ENCODE measurements at regions not wholly inside any gene's neighbourhood (a gene's known extent, or its start where the extent isn't known, plus 50 kb on each side); places are given as distances from the start of the nearest gene placed in this dataset.
"Not testable (repeated sequence)": the region's sequence is repeated elsewhere in the genome, so short reads cannot be mapped to it uniquely, and the experiment has no call there.

DNA sequence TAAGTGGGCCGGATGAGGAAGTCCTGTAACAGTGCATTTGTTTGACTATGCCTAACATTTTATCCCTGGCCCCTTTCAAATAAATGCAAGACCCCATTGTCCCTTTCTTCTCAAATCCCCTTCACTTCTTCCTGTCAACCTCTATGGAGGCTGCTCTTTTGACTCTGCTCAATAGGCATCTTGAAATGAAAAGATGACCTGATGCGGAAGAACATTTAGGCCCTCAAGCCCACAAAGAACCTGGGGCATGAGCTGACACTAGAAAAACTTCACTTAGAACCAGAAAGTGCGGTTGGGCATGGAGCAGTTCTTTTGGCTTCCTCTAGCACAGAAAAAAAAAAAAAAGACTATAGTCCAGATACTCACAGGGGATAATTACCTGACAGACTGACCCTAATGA, 1434.7 kb upstream of the WWC1 start:
- DNase-seq (ENCODE audit: low read depth in 1 of 2, low spot score in 1 of 2), result no peak

DNA sequence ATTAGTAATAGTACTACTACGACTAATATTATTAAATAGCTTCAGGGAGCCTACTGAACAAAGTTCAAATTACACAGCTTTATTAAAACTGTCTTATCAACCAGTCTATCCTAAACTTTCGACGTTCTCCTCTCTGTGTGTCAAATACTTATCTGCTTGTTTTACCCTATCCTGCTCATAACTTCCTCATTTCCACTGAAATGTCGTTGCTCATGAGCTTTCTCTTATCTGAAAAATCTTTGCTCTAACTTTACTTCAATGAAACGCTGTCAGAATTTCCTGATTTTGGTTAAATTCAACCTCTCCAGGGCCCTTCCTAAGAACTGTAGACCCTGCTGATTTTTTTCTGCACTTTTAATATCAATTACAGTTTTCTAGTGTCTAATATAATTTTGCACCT, 1431.0 kb upstream of the WWC1 start:
- DNase-seq (ENCODE audit: low read depth in 1 of 2, low spot score in 1 of 2), result no peak

DNA sequence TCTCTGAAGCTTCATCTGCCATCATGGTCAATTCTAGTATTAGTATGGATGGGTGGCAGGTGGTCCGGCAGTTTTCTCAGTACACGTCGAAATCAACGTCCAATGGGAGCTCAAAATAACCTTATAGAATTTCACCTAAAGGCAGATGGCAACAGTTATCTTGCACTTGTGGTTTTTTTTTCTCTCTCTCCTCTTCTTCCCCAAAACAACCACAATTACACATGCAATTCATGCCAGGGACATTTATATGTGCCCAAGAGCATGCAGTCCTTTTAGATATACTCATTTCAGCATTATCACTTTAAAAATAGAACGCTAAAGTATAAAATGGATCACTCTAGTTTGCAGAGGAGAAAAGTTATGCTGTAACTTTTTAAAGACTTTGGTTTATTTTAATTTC, 1428.9 kb upstream of the WWC1 start:
- DNase-seq (ENCODE audit: low read depth in 1 of 2, low spot score in 1 of 2), result no peak

DNA sequence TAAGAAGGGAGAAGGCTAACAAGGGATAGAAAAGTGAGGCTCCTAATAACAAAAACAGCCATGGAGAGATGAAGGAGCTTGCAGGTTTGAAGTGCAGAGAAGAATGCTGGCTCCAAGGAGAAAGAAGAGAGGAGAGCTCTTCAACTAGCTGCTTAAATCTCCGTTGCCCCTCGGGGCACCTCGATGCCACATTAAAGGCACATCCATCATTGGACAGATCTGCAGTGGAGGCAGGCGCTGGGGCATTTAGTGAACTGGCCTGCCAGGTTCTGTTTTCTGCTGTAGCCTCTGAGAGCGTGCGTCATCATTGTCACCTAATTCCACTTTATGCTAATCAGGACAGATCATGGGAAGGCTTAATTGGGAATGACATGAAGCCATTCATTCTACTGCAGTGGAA, 1426.2 kb upstream of the WWC1 start:
- DNase-seq (ENCODE audit: low read depth in 1 of 2, low spot score in 1 of 2), result no peak

DNA sequence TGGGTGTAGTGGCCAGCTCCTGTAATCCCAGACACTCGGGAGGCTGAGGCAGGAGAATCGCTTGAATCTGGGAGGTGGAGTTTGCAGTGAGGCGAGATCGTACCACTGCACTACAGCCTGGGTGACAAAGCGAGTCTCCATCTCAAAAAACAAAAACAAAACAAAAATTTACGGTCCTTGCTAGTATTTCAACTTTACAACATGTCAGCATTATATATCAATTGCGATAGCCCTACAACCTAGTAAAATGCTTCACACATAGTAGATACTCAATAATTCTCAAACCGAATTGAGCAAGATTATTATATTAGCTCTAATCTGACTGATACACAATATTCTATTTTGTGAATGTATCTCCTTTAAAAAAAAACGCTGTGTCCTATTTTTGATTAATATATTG, 1411.0 kb upstream of the WWC1 start:
- DNase-seq (ENCODE audit: low read depth in 1 of 2, low spot score in 1 of 2), result no peak

DNA sequence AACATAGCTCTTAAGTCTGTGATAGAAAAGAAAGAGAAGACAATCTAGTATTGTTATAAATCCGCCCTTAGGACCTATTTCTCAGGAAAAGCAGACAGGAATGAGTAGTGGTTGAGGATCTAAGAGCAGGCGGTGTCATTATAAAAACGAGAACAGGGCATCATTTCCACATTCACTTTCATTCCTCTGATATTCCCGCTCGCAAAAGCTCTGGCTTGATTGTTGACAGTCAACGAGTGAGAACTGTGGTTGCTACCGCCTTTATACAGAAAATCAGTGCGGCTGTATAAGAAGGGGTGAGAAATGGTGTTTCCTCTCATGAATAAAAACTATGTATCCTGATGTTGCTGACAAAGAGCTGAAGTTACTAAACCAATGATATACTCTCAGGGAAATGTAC, 1409.6 kb upstream of the WWC1 start:
- no peak for DNase-seq (ENCODE audit: low read depth in 1 of 2, low spot score in 1 of 2)

DNA sequence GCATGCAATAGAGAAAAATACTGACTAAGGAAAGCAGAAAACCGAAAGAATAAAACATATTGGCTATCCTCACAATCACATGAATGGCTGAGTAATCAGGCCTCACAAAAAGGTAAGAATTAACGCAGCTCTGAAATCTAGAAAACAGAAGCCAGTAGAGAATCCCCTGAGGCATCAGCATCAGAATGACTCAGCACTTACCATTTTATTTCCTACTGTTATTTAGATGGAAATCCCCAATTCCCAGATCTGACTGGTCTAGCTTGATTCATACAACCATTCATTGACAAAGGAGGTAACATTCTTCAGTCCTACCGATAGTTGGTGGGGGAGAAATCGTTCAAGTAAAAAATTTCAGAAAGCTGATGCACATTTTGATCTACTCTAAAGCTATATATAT, 1408.4 kb upstream of the WWC1 start:
- no peak for DNase-seq (ENCODE audit: low read depth in 1 of 2, low spot score in 1 of 2)

DNA sequence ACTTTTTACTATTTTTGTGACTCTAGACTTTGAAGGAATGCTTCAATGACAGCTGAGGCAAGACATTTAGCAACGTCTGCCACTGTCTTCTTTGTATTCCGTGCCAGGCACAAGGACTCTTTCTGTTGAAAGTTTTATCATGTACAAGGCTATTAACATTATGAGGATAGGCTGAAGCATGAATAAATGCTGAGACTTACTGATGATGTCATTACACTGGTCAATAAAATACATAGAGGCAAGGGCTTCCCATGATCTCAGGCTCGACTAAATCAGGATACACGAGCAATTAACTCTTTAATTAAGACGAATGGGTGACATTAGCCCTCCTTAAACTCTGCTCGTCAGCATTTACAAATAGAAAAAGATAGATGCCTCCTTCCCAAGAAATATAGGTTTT, 1393.3 kb upstream of the WWC1 start:
- no peak for DNase-seq (ENCODE audit: low read depth in 1 of 2, low spot score in 1 of 2)

DNA sequence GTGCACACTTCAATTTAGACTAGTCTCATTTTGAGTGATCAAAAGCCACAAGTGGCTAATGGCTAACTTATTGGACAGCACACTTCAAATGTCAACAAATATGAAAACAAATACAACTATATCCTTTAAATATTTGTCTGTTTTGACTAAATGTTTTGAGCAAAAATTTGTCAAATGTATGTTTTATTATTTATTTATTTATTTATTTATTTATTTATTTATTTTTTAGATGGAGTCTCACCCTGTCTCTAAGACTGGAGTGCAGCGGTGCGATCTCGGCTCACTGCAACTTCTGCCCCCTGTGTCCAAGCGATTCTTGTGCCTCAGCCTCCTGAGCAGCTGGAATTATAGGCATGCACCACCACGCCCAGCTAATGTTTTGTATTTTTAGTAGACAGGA, 1392.1 kb upstream of the WWC1 start:
- no peak for DNase-seq (ENCODE audit: low read depth in 1 of 2, low spot score in 1 of 2)

DNA sequence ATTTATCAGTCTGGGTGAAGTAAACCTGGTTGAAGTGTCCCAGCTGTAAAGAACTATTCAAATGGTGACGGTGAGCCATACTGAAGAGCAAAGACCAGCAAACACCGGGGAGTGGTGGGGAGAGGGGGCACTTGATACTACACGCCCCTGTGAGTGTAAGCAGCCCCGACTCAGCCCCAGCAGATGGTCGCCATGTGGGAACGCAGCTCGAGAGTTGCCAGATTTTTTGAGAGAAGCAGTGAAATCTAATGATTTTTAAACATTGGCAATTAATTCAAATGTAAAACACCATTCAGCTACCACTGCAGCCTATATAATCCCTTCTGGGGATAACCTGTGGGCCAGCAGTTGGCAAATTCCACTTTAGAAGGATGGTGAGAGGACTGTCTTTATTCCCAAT, 1386.9 kb upstream of the WWC1 start:
- no peak for DNase-seq (ENCODE audit: low read depth in 1 of 2, low spot score in 1 of 2)

DNA sequence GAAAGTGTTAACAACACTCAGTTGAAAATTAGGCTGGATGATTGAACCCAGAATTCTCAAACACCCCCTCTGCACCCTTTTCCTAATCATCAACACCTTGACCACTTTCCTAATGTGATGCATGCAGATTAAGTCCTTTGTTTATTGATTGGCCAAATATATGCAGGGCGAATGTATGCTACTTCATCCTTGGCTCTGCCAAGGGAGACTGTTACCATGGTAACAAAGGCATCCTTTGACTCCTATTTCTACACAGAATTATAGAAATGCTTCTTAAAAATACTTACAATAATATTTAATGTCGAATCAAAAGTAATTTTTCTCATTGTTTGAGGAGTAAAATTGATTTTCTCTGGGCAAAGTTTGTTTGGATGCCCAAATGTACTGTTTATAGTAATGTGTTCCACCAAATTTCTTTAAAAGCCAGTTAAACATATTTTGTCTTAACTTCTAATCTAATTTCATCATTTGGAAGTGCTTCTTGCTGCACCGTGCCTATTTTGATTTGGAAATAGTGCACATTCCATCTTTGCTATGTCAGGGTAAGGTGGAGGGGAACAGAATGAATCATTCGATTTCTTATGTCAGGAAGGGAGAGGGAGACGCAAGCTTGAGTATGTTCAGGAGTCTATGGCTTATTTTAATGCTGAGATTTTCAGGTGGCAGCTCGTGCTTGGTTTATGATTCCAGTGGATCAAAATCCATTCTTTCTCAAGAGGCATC, 1384.3 kb upstream of the WWC1 start:
- no peak for DNase-seq (ENCODE audit: low read depth in 1 of 2, low spot score in 1 of 2)

DNA sequence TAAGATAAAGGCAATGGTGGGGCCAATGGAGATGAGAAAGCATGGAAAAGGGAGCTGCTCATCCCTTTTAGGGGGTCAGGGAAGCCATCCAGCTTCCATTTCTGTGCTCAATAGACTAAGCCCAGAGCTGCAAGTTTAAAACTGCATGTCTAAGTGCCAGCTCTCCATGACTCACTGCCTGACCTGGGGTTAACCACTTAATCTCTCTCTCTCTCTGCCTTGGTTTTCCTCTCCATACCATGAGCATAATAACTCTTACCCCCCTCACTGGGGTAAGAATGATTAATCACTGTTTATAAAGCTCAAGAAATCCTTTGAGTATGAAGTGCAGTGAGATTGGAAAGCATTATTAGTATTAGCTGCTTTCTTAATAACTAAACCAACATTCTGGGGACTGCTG, 1382.4 kb upstream of the WWC1 start:
- DNase-seq (ENCODE audit: low read depth in 1 of 2, low spot score in 1 of 2), result no peak

DNA sequence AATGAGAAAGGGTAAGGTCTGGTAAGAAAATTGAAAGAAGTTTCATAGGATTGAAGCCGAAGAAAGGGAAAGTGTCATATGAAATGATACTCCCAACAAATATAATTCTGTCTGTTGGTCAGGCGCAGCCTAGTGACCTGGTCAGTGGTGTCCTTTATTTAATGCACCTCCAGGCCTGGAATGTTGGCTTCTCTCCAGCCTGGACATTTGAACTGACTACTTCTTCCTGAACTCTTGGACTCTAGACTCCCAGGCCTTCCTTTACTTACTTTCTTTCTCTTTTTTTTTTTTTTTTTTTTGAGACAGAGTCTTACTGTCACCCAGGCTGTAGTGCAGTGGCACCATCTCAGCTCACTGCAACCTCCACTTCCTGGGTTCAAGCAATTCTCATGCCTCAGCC, 1381.5 kb upstream of the WWC1 start:
- DNase-seq (ENCODE audit: low read depth in 1 of 2, low spot score in 1 of 2), result no peak

DNA sequence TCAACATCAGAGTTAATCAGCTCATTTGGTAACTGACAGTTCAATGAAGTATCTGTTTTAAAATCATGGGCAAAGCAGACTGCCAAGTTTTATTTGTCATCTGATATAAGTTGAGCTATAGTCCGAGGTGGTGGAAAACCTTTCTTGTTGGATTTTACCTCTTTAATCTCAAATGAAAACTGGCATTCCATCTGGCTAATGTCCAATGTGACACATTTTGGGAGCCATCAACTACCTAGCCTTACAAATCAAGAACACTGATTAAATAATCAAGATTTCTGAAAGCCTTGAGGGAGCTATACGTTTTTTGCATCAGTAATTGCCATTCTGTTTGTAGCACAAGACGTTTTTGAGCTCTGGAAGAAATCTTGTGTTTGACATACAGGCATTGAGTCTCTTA, 1380.5 kb upstream of the WWC1 start:
- no peak for DNase-seq (ENCODE audit: low read depth in 1 of 2, low spot score in 1 of 2)

DNA sequence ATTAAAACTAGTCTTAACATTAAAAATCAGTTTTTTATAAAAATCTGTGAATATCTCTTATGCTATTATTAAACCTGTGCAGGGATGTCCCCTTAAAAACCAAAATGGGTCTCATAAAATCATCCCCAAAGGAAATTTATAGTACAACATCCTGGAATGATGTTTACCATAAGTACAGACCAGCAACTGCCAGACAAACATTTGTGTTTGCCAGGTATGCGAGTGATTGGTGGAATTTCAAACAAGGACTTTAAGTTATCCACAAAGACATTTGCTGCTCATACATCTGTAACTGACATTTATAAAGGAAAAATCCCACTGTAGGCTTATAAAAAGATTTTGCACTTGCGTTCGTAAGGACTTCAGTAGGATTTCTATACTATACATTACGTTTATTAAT, 1375.4 kb upstream of the WWC1 start:
- no peak for DNase-seq (ENCODE audit: low read depth in 1 of 2, low spot score in 1 of 2)

DNA sequence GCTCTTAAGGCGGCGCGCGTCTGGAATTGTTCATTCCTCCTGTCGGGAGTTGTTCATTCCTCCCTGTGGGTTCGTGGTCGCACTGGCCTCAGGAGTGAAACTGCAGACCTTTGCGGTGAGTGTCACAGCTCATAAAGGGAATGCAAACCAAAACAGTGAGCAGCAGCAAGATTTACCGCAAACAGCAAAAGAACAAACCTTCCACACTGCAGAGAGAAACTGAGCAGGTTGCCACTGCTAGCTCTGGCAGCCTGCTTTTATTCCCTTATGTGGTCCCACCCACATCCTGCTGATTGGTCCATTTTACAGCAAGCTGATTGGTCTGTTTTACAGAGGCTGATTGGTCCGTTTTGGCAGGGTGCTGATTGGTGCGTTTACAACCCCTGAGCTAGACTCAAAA, 1365.3 kb upstream of the WWC1 start:
- DNase-seq (ENCODE audit: low read depth in 1 of 2, low spot score in 1 of 2), result no peak

DNA sequence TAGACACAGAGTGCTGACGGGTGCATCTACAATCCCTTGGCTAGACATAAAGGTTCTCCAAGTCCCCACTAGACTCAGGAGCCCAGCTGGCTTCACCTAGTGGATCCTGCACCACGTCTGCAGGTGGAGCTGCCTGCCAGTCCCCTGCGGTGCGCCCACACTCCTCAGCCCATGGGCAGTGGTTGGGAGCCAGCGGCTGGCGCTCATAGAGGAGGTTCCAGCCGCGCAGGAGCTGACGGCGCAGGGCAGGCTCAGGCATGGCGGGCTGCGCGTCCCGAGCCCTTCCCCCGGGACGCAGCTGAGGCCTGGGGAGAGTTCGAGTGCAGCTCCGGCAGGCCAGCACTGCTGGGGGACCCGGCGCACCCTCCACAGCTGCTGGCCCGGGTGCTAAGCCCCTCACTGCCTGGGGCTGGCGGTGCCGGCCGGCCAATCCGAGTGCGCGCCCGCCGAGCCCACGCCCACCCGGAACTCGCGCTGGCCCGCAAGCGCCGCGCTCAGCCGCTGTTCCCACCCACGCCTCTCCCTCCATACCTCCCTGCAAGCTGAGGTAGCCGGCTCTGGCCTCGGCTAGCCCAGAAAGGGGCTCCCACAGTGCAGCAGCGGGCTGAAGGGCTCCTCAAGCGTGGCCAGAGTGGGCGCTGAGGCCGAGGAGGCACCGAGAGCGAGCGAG, 1364.5 kb upstream of the WWC1 start:
- DNase-seq (ENCODE audit: low read depth in 1 of 2, low spot score in 1 of 2), result not testable (repeated sequence)

DNA sequence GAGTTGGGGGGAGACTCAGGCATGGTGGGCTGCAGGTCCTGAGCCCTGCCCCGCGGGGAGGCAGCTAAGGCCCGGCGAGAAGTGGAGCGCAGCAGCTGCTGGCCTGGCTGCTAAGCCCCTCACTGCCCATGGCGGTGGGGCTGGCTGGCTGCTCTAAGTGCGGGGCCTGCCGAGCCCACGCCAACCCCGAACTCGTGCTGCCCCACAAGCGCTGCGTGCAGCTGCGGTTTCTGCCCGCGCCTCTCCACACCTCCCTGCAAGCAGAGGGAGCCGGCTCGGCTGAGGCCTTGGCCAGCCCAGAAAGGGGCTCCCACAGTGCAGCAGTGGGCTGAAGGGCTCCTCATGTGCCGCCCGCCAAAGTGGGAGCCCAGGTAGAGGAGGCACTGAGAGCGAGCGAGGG, 1355.1 kb upstream of the WWC1 start:
- no peak for DNase-seq (ENCODE audit: low read depth in 1 of 2, low spot score in 1 of 2)

DNA sequence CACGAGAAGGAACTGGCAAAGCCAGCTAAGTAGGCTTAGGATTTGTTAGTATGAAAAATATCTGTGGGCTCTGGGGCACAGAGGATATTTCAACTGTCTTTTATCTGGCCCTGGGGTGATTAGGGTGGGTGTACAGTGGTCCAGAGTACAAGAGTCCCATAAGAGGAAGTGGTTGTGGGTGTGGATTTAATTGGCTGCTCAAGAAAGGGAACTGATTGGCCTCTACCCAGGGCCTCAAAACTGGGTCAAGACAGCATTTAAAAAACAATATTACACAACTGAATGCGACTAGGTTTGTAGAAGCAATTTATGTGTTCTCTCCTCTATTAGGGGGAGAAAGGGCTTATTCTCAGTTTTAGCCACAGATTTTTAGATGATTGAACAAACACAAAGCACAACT, 1353.4 kb upstream of the WWC1 start:
- no peak for DNase-seq (ENCODE audit: low read depth in 1 of 2, low spot score in 1 of 2)

DNA sequence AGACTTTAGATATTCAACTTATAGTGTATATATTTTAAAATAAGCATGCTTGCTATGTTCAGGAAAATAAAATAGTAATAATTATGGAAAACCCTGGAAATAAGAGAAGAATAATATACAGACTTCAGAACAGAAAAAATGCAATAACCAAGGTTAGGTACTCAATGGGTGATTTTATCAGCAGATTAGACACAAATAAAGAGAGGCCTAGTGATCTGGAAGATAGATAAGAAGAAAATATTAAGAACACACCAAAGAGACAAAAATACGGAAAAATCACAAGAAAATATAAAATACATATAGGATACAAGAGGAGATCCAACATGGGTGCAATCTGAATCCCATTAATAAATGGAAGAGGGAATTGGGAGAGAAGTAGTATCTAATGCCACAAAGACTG, 1348.5 kb upstream of the WWC1 start:
- no peak for DNase-seq (ENCODE audit: low read depth in 1 of 2, low spot score in 1 of 2)

DNA sequence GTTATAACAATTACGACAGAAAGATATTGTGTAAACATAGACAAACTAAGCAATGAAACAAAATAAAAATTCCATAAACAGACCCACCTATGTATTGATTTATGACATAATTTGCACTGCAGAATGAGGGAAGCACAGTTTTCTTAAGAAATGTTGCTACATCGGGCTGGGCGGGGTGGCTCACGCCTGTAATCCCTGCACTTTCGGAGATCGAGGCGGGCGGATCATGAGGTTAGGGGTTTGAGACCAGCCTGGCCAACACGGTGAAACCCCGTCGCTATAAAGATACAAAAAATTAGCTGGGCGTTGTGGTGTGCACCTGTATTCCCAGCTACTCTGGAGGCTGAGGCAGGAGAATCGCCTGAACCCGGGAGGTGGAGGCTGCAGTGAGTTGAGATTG, 1344.4 kb upstream of the WWC1 start:
- no peak for DNase-seq (ENCODE audit: low read depth in 1 of 2, low spot score in 1 of 2)

DNA sequence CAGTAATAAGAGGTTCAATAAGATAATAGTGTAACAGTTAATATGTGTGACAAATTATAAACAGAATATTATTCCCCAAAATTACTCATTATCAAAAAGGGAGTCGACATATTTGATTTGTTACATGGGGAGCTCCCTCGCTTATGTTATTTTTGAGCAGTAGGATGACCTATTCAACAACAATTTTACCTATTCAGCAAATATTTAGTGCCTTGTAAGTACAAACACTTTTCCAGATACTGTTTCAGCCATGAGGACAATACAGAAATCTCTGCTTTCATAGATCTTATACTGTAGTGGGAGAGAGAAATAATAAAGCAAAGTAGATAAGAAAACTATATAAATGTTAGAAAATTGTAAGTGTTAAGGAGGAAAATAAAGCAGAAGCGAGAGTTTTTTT, 1342.8 kb upstream of the WWC1 start:
- DNase-seq (ENCODE audit: low read depth in 1 of 2, low spot score in 1 of 2), result no peak

DNA sequence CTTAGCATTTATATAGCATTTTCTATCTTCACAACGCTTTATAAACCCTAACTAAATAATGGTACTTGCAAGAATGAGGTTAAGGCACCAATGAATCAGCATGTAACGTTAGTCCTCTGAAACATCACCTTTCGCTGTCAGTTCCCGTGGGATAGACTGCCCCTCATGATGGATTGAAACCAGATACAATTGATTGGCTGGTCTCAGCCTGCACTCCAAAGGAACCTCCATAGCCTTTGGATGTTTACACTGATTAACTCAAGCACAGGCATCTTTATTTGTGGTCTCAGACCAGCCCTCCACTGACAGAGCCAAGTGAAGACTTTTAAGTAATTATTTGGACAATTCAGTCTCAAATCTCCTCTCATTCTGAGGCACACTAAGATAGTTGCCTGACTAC, 1339.4 kb upstream of the WWC1 start:
- no peak for DNase-seq (ENCODE audit: low read depth in 1 of 2, low spot score in 1 of 2)
